IMR-90 (cell line): ENCODE measurements at regions not wholly inside any gene's neighbourhood (a gene's known extent, or its start where the extent isn't known, plus 50 kb on each side); places are given as distances from the start of the nearest gene placed in this dataset.

ENCODE experiments used
- CHD1 ChIP-seq: IDR thresholded peaks from 2 replicates; pipeline ENCODE4 v1.6.1; 2012; ENCODE audit warnings: low read depth, low read length, improper control_type of control experiment
- MAFK ChIP-seq: IDR thresholded peaks from 2 replicates; pipeline ENCODE4 v1.6.1; 2012; ENCODE audit warnings: low read depth, low read length, improper control_type of control experiment
- POLR2A ChIP-seq: IDR thresholded peaks from 2 replicates; pipeline ENCODE4 v1.6.1; 2012; ENCODE audit warnings: mild to moderate bottlenecking, low read depth, low read length
- TF ChIP-seq, protein P1 (sequence below): conservative IDR thresholded peaks from 2 replicates; pipeline ENCODE4 v1.5.1; 2012; ENCODE audit warnings: mild to moderate bottlenecking, low read depth, low read length, improper control_type of control experiment

GRCh38 chr17:69908626-69909368 is 166.2 kb upstream of the KCNJ16 start:
- no peak for TF ChIP-seq MAFK
- no peak for TF ChIP-seq CHD1
- no peak for TF ChIP-seq POLR2A
- TF ChIP-seq, protein P1, sequence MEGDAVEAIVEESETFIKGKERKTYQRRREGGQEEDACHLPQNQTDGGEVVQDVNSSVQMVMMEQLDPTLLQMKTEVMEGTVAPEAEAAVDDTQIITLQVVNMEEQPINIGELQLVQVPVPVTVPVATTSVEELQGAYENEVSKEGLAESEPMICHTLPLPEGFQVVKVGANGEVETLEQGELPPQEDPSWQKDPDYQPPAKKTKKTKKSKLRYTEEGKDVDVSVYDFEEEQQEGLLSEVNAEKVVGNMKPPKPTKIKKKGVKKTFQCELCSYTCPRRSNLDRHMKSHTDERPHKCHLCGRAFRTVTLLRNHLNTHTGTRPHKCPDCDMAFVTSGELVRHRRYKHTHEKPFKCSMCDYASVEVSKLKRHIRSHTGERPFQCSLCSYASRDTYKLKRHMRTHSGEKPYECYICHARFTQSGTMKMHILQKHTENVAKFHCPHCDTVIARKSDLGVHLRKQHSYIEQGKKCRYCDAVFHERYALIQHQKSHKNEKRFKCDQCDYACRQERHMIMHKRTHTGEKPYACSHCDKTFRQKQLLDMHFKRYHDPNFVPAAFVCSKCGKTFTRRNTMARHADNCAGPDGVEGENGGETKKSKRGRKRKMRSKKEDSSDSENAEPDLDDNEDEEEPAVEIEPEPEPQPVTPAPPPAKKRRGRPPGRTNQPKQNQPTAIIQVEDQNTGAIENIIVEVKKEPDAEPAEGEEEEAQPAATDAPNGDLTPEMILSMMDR: no peak
